B cell (primary cell): ENCODE measurements at regions not wholly inside any gene's neighbourhood (a gene's known extent, or its start where the extent isn't known, plus 50 kb on each side); places are given as distances from the start of the nearest gene placed in this dataset.

Experiments
- ATAC-seq: fragments of 200-7000 bp; cut with Tn5 transposase; one replicate; pipeline ENCODE4 v1.10.0; 2021; ENCODE audit warnings: low read depth, mild to moderate bottlenecking, moderate number of reproducible peaks, moderate library complexity
- CTCF ChIA-PET: fragments of 350-600 bp; sonication (Branson Sonifier 250); formaldehyde crosslinking; loops from one replicate; lab custom pipeline; 2021; ENCODE audit warnings: antibody characterized with exemption, inconsistent platforms; lab: Charles Lee
- POLR2A ChIA-PET: fragments of 350-600 bp; sonication (Branson Sonifier 250); formaldehyde crosslinking; loops from one replicate; lab custom pipeline; 2021; ENCODE audit warnings: antibody characterized with exemption; lab: Charles Lee
- DNase-seq: peaks from one replicate; pipeline ENCODE4 v3.0.0; 2013
- H2AFZ ChIP-seq: 2 replicates; pipeline ENCODE4 v1.6.1; 2012; ENCODE audit warnings: mild to moderate bottlenecking, low read depth, low read length; ENCODE audit not compliant: insufficient read depth, poor library complexity, severe bottlenecking
- H3K27ac ChIP-seq, 2 donors: 1 replicate in 1 of 2; 2 replicates in 1 of 2; pipeline ENCODE4 v1.5.1; 2012 to 2013; ENCODE audit warnings: low read length in 2 of 2, mild to moderate bottlenecking in 2 of 2, moderate library complexity in 1 of 2
- H3K27me3 ChIP-seq, 4 experiments: fragments of 200-600 bp in 1 of 4; sonication (generic) in 1 of 4; replicated peaks in 1 of 4; 1 replicate in 2 of 4; 2 replicates in 2 of 4; pipeline versions ENCODE4 v1.6.1 to v1.7.0; 2013 to 2016; ENCODE audit warnings: low read length in 3 of 4, mild to moderate bottlenecking in 2 of 4, mixed read lengths in 1 of 4, moderate library complexity in 1 of 4; ENCODE audit not compliant: insufficient read depth in 4 of 4, control insufficient read depth in 3 of 4; ENCODE audit errors: control extremely low read depth in 1 of 4
- H3K36me3 ChIP-seq, 2 experiments: replicated peaks in 1 of 2; 1 replicate in 1 of 2; 2 replicates in 1 of 2; pipeline versions ENCODE4 v1.6.1 to v1.7.1; 2013; ENCODE audit warnings: low read length in 1 of 2; ENCODE audit not compliant: insufficient read depth in 2 of 2, control insufficient read depth in 1 of 2; ENCODE audit errors: control extremely low read depth in 1 of 2, extremely low read depth in 1 of 2
- H3K4me1 ChIP-seq, 2 donors: fragments of 200-600 bp in 1 of 2; sonication (generic) in 1 of 2; 1 replicate in 1 of 2; 2 replicates in 1 of 2; pipeline versions ENCODE4 v1.5.1 to v1.6.1; 2013 to 2017; ENCODE audit warnings: low read length in 2 of 2; ENCODE audit not compliant: control insufficient read depth in 2 of 2, insufficient read depth in 2 of 2
- H3K4me2 ChIP-seq: replicated peaks from 2 replicates; pipeline ENCODE3; 2012; ENCODE audit warnings: mild to moderate bottlenecking, low read depth, low read length; ENCODE audit not compliant: poor library complexity, severe bottlenecking
- H3K4me3 ChIP-seq, 5 experiments: fragments of 200-600 bp in 1 of 5; sonication (generic) in 1 of 5; 1 replicate in 3 of 5; 2 replicates in 2 of 5; pipeline versions ENCODE4 v1.5.1 to v1.7.0; 2011 to 2016; ENCODE audit warnings: low read length in 4 of 5, mild to moderate bottlenecking in 4 of 5, low read depth in 2 of 5, control low read depth in 1 of 5, moderate library complexity in 1 of 5; ENCODE audit not compliant: insufficient read depth in 1 of 5; ENCODE audit errors: control extremely low read depth in 1 of 5, extremely low read depth in 1 of 5
- H3K79me2 ChIP-seq: fragments of 200-600 bp; sonication (generic); one replicate; pipeline ENCODE4 v1.6.0; 2016; ENCODE audit warnings: low read length; ENCODE audit not compliant: control insufficient read depth, insufficient read depth
- H3K9ac ChIP-seq: fragments of 200-600 bp; sonication (generic); 2 replicates; pipeline ENCODE4 v1.6.1; 2017; ENCODE audit warnings: mild to moderate bottlenecking, low read length, moderate library complexity
- H3K9me3 ChIP-seq, 3 donors: one replicate each; pipeline versions ENCODE4 v1.6.1 to v1.7.1; 2013; ENCODE audit warnings: low read length in 2 of 3; ENCODE audit not compliant: control insufficient read depth in 2 of 3, insufficient read depth in 1 of 3; ENCODE audit errors: control extremely low read depth in 1 of 3
- H4K20me1 ChIP-seq: 2 replicates; pipeline ENCODE4 v1.6.0; 2012; ENCODE audit warnings: mild to moderate bottlenecking, low read length; ENCODE audit not compliant: insufficient read depth, control insufficient read depth, poor library complexity, severe bottlenecking
- H3K27ac Mint-ChIP-seq: one replicate; pipeline ENCODE4 v1.8.0; 2021; ENCODE audit warnings: mixed read lengths
- H3K27me3 Mint-ChIP-seq: one replicate; pipeline ENCODE4 v1.8.0; 2021; ENCODE audit warnings: mixed read lengths
- H3K4me1 Mint-ChIP-seq: one replicate; pipeline ENCODE4 v1.8.0; 2021; ENCODE audit warnings: mixed read lengths
- H3K4me3 Mint-ChIP-seq: one replicate; pipeline ENCODE4 v1.8.0; 2021; ENCODE audit warnings: mixed read lengths
- H3K9me3 Mint-ChIP-seq: one replicate; pipeline ENCODE4 v1.8.0; 2022; ENCODE audit warnings: mixed read lengths; ENCODE audit not compliant: insufficient read depth
- CTCF ChIP-seq: fragments of 200-600 bp; IDR thresholded peaks from one replicate; pipeline ENCODE4 v1.8.0; 2022; ENCODE audit warnings: antibody characterized with exemption, mild to moderate bottlenecking
- EZH2 ChIP-seq: IDR thresholded peaks from 2 replicates; pipeline ENCODE4 v1.6.1; 2012; ENCODE audit warnings: borderline replicate concordance, low read depth, mild to moderate bottlenecking, moderate library complexity, low read length; ENCODE audit not compliant: insufficient read depth, poor library complexity, severe bottlenecking
- WGBS: methylation state at CpG from one replicate; pipeline ENCODE4 v1.1.5; 2013; ENCODE audit warnings: missing lambda C conversion rate; ENCODE audit not compliant: insufficient coverage; 5-methylcytosine and 5-hydroxymethylcytosine counted together
- intact Hi-C: fragments of 100-400 bp; cut with micrococcal nuclease; formaldehyde crosslinking; loops from one replicate; pipeline ENCODE4 v1.10.0; 2022

GRCh38 chr19:32038021-32038920 lies 307.1 kb upstream of the ZNF507 start:
- POLR2A ChIA-PET, result no interaction called here
- H3K9me3 Mint-ChIP-seq, result no peaks in the 10 kb centered on the region
- DNase-seq (no peak), ATAC-seq (no peak)
- Histone ChIP-seq H3K79me2 (no peaks in the 10 kb centered on the region), H3K27me3 (no peaks in the 10 kb centered on the region), H3K9ac (no peak overlapping the region), H3K4me3 (no peak overlapping the region), H3K36me3 (no peaks in the 10 kb centered on the region), H3K4me2 (no peak overlapping the region), H4K20me1 (no peaks in the 10 kb centered on the region), H3K4me1 (no peaks in the 10 kb centered on the region), H3K9me3 (peaks cover 0 to 9% (median 0%) of the 10 kb centered on the region in 3 donors), H2AFZ (no peak overlapping the region), H3K27ac (no peak overlapping the region)
- no peak overlapping the region for H3K27ac Mint-ChIP-seq
- WGBS, result 84% methylated on average over 5 of the region's 13 CpGs
- CTCF ChIA-PET, result no interaction called here
- H3K27me3 Mint-ChIP-seq, result peaks cover 4% of the 10 kb centered on the region
- intact Hi-C loops, result no loop called here
- H3K4me1 Mint-ChIP-seq, result no peaks in the 10 kb centered on the region
- no peak overlapping the region for H3K4me3 Mint-ChIP-seq
- TF ChIP-seq CTCF (no peak), EZH2 (no peak)

GRCh38 chr19:32038961-32039360 lies 306.4 kb upstream of the ZNF507 start:
- ChIA-PET CTCF (no interaction called here), POLR2A (no interaction called here)
- H3K9ac ChIP-seq, result no peak overlapping the region
- peaks cover 0 to 9% (median 0%) of the 10 kb centered on the region in 3 donors for H3K9me3 ChIP-seq
- H3K4me2 ChIP-seq, result no peak overlapping the region
- WGBS, result 100% methylated on average over 2 of the region's 6 CpGs
- H3K27ac Mint-ChIP-seq, result no peak overlapping the region
- no peaks in the 10 kb centered on the region for H3K4me1 ChIP-seq
- ATAC-seq (no peak), DNase-seq (no peak)
- H4K20me1 ChIP-seq, result no peaks in the 10 kb centered on the region
- H3K27me3 Mint-ChIP-seq, result peaks cover 6% of the 10 kb centered on the region
- no peak overlapping the region for H2AFZ ChIP-seq
- H3K4me3 Mint-ChIP-seq, result no peak overlapping the region
- no peaks in the 10 kb centered on the region for H3K36me3 ChIP-seq
- peaks cover 0 to 2% (median 0%) of the 10 kb centered on the region in 4 experiments for H3K27me3 ChIP-seq
- no peaks in the 10 kb centered on the region for H3K9me3 Mint-ChIP-seq
- TF ChIP-seq EZH2 (no peak), CTCF (no peak)
- no peaks in the 10 kb centered on the region for H3K4me1 Mint-ChIP-seq
- intact Hi-C loops, result no loop called here
- no peak overlapping the region for H3K4me3 ChIP-seq
- no peak overlapping the region for H3K27ac ChIP-seq
- H3K79me2 ChIP-seq, result no peaks in the 10 kb centered on the region
